ENCODE measurements at regions not wholly inside any gene's neighbourhood (a gene's known extent, or its start where the extent isn't known, plus 50 kb on each side); places are given as distances from the start of the nearest gene placed in this dataset.

- Histone ChIP-seq H3K36me3 (ENCODE audit: control insufficient read depth, insufficient read depth, low read length) (no peaks in the 10 kb centered on the region), H4K5ac (ENCODE audit: low read depth, low read length) (no peak overlapping the region), H3K9ac (ENCODE audit: low read depth, low read length) (no peak overlapping the region), H3K23ac (ENCODE audit: low read depth, low read length) (no peak overlapping the region), H4K8ac (ENCODE audit: low read depth in 2 of 2, low read length in 2 of 2) (no peak overlapping the region), H3K14ac (replicated peaks; ENCODE audit: low read depth, low read length) (no peak overlapping the region), H2BK120ac (ENCODE audit: low read depth, low read length) (no peak overlapping the region), H2AK5ac (ENCODE audit: low read depth, low read length) (no peak overlapping the region), H3K56ac (ENCODE audit: extremely low read depth, insufficient read depth, low read length) (no peak overlapping the region), H2BK15ac (ENCODE audit: low read depth, low read length) (no peak overlapping the region), H3K79me1 (ENCODE audit: low read depth in 1 of 2, low read length in 2 of 2) (no peaks in the 10 kb centered on the region), H3K4ac (ENCODE audit: low read depth, low read length) (no peak overlapping the region), H3K27ac (ENCODE audit: insufficient read depth, low read length) (no peak overlapping the region), H3K9me3 (ENCODE audit: control insufficient read depth, insufficient read depth, low read length) (peaks cover 7% of the 10 kb centered on the region), H2AK9ac (replicated peaks; ENCODE audit: low read depth, low read length, poor library complexity) (no peak overlapping the region), H4K20me1 (ENCODE audit: insufficient read depth, low read length) (no peaks in the 10 kb centered on the region), H3K9me1 (ENCODE audit: insufficient read depth, low read length) (no peaks in the 10 kb centered on the region), H3K27me3 (ENCODE audit: control insufficient read depth, insufficient read depth, low read length) (no peaks in the 10 kb centered on the region), H3K4me3 (ENCODE audit: insufficient read depth, low read depth, low read length) (no peak overlapping the region), H3K4me2 (ENCODE audit: low read depth, low read length) (no peak overlapping the region), H3K4me1 (ENCODE audit: control insufficient read depth, insufficient read depth, low read length) (no peaks in the 10 kb centered on the region), H2BK5ac (ENCODE audit: low read depth, low read length, poor library complexity, severe bottlenecking) (no peak overlapping the region), H4K91ac (ENCODE audit: insufficient read depth, low read depth, low read length) (no peak overlapping the region), H3K18ac (ENCODE audit: low read depth, low read length) (no peak overlapping the region), H2BK20ac (ENCODE audit: low read depth, low read length) (no peak overlapping the region), H2AFZ (replicated peaks; ENCODE audit: low read length, poor library complexity) (no peak overlapping the region)
- ChIA-PET CTCF (no interaction called here), POLR2A (ENCODE audit: unreplicated experiment) (no interaction called here)
- in situ Hi-C loops (cut with MboI; ENCODE audit: low sequenced_read_pairs): no loop called here
- TF ChIP-seq ELK1 (IDR thresholded peaks at IDR 0.05; ENCODE audit: borderline replicate concordance, low read depth, low read length) (no peak), POLR2A (IDR thresholded peaks at IDR 0.05; ENCODE audit: low read depth, low read length) (no peak), MXI1 (IDR thresholded peaks at IDR 0.05; ENCODE audit: borderline replicate concordance, low read depth, low read length) (no peak), BHLHE40 (IDR thresholded peaks at IDR 0.05; ENCODE audit: low read depth, low read length) (no peak), RCOR1 (IDR thresholded peaks at IDR 0.05; ENCODE audit: insufficient replicate concordance, low read length) (no peak), RAD21 (IDR thresholded peaks at IDR 0.05; ENCODE audit: low read length) (no peak), CEBPB (IDR thresholded peaks at IDR 0.05; ENCODE audit: low read depth, low read length) (no peak)
- DNase-seq: no peak
- intact Hi-C loops (cut with micrococcal nuclease): no loop called here
- ATAC-seq (ENCODE audit: low read depth): no peak
- WGBS, 2 experiments (ENCODE audit: extremely low coverage in 2 of 2, insufficient read length in 1 of 2): 40% methylated on average over 1 of the region's 2 CpGs; no CpG with 5 or more reads in 1 of the 2 experiments
- dilution Hi-C loops (cut with HindIII; ENCODE audit: low sequenced_read_pairs, unreplicated experiment): no loop called here
- BruUV-seq (replicated peaks): no TSS peak
Measured at GRCh38 chr10:8902926-8903325, 848.4 kb downstream of the GATA3 start.

Data from IMR-90 (cell line).